ENCODE measurements at regions not wholly inside any gene's neighbourhood (a gene's known extent, or its start where the extent isn't known, plus 50 kb on each side); places are given as distances from the start of the nearest gene placed in this dataset.

GRCh38 chr16:9332574-9333148 is 241.2 kb downstream of the HAPSTR1 start:
- Histone ChIP-seq H3K9me3 (no peaks in the 10 kb centered on the region), H3K4me1 (ENCODE audit: low read depth) (no peaks in the 10 kb centered on the region), H3K4me3 (no peak overlapping the region), H3K36me3 (ENCODE audit: low read depth) (no peaks in the 10 kb centered on the region)
- no peak for ATAC-seq
- DNase-seq, result no peak
- intact Hi-C loops (cut with DNase I, micrococcal nuclease), result no loop called here
- TF ChIP-seq CTCF (IDR thresholded peaks at IDR 0.05), result no peak

DNA sequence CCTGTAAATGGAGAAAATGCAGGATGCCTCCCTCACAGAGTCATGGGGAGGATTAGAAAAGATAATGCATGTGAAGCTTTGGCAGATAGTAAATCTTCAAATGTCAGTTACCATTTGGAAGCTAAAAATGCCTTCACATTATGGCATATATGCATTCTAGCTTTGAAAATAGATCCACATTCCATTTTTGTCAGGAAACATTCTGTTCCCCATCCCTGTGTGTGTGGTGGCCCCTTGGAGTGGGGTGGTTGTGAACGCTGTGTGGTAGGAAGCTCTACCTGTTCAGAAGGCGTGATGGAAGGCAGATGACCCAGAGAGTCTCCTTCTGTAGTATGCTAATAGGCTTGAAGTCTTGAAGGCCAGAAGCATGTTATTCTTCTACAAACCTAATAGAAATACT is 242.0 kb downstream of the HAPSTR1 start:
- DNase-seq, result no peak
- Histone ChIP-seq H3K4me1 (ENCODE audit: low read depth) (no peaks in the 10 kb centered on the region), H3K36me3 (ENCODE audit: low read depth) (no peaks in the 10 kb centered on the region), H3K9me3 (no peaks in the 10 kb centered on the region), H3K4me3 (no peak overlapping the region)
- no peak for ATAC-seq
- TF ChIP-seq CTCF (IDR thresholded peaks at IDR 0.05), result no peak
- intact Hi-C loops (cut with DNase I, micrococcal nuclease), result no loop called here

DNA sequence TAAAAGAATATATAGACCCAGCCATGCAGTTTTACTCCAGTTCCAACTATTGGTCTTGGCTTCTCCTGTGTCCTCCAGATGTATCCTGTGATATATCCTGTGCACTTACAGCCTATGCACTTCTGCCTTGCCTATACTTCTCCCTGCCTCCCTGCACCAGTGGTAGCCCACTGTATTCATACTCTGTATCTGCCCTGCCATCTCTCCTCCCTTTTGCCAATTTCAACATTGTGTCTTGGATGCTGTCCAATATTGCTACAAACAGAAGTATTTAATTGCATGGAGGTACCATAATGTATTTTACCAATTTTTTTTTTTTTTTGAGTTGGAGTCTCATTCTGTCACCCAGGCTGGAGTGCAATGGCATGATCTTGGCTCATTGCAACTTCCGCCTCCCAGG is 242.7 kb downstream of the HAPSTR1 start:
- intact Hi-C loops (cut with DNase I, micrococcal nuclease), result no loop called here
- ATAC-seq (no peak), DNase-seq (no peak)
- H3K36me3 ChIP-seq (ENCODE audit: low read depth), result no peaks in the 10 kb centered on the region
- H3K4me1 ChIP-seq (ENCODE audit: low read depth), result no peaks in the 10 kb centered on the region
- H3K4me3 ChIP-seq, result no peak overlapping the region
- TF ChIP-seq CTCF (IDR thresholded peaks at IDR 0.05), result no peak
- H3K9me3 ChIP-seq, result no peaks in the 10 kb centered on the region

GRCh38 chr16:9337308-9338032 is 246.0 kb downstream of the HAPSTR1 start:
- TF ChIP-seq CTCF (IDR thresholded peaks at IDR 0.05), result no peak
- no peak for DNase-seq
- intact Hi-C loops (cut with DNase I, micrococcal nuclease), result no loop called here
- H3K4me3 ChIP-seq, result no peak overlapping the region
- H3K4me1 ChIP-seq (ENCODE audit: low read depth), result no peaks in the 10 kb centered on the region
- H3K36me3 ChIP-seq (ENCODE audit: low read depth), result no peaks in the 10 kb centered on the region
- ATAC-seq, result no peak
- no peaks in the 10 kb centered on the region for H3K9me3 ChIP-seq

DNA sequence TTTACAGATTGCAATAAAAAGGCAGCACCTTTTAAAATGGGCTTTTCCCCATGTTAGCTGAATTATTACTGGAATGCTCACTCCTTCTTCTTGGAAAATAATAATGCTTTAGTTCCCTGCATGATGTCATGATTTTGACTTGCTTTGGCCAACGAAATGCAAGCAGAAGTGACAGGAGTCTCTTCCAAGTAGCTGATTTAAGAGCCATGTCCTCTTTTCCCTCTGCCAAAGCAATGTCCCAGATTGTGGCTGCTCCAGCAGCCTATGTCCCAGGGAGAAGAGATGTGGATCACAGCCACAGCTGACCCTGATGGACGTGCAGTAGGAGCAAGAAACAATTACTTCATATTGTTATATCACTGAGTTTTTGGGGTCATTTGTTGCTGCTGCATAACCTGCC is 246.6 kb downstream of the HAPSTR1 start:
- H3K4me1 ChIP-seq (ENCODE audit: low read depth), result no peaks in the 10 kb centered on the region
- ATAC-seq, result no peak
- intact Hi-C loops (cut with DNase I, micrococcal nuclease), result no loop called here
- no peak overlapping the region for H3K4me3 ChIP-seq
- H3K36me3 ChIP-seq (ENCODE audit: low read depth), result no peaks in the 10 kb centered on the region
- H3K9me3 ChIP-seq, result no peaks in the 10 kb centered on the region
- DNase-seq, result no peak
- TF ChIP-seq CTCF (IDR thresholded peaks at IDR 0.05), result no peak

Data from mucosa of descending colon (tissue), 3 donors.